HCEC 1CT (cell line): ENCODE measurements at regions not wholly inside any gene's neighbourhood (a gene's known extent, or its start where the extent isn't known, plus 50 kb on each side); places are given as distances from the start of the nearest gene placed in this dataset.

Experiments used
- DNase-seq: peaks from one replicate; pipeline ENCODE4 v3.0.0-alpha.2; 2017

DNA sequence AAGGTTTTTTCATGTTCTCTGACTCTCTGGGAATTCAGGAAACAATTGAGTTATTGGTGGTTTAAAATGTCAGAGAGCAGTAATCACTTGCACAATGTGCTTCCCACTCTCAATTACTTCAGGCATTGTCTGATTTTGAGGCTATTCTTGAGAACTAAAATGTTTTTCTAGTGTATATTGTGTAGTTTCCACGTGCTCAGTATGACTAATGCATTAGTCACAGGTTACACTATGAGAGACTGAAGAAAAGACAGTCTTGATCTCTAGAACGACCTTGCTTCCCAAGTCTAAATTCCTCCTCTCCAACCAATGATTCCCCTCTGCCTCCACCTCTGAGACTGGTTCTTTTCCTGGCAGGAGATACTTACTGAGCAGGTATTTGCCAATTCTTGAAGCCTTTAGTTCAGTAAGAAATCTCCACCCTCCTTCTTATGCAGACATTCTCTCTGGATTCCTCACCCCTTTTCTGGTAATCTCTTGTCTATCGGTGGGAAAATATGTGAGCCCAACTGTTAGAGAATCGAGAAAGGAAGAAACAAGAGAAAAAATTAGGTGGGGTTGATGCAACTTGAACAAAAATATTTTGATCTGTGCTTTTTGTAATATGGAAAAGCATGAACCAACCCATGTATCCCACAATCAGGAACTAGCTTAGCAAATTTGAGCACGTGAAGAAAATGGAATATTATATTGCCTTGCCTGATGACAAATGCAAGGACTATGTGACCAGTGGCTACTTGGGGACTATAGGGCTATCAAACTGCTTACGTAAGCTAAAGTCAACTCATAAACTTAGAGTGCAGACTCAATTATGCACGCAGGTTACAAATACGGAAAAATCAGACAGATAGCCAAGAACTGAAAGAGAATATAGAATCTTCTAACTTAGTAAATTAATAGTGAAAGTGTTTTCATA is 61.1 kb upstream of the SLC22A16 start:
- DNase-seq = peak; percentile 96

DNA sequence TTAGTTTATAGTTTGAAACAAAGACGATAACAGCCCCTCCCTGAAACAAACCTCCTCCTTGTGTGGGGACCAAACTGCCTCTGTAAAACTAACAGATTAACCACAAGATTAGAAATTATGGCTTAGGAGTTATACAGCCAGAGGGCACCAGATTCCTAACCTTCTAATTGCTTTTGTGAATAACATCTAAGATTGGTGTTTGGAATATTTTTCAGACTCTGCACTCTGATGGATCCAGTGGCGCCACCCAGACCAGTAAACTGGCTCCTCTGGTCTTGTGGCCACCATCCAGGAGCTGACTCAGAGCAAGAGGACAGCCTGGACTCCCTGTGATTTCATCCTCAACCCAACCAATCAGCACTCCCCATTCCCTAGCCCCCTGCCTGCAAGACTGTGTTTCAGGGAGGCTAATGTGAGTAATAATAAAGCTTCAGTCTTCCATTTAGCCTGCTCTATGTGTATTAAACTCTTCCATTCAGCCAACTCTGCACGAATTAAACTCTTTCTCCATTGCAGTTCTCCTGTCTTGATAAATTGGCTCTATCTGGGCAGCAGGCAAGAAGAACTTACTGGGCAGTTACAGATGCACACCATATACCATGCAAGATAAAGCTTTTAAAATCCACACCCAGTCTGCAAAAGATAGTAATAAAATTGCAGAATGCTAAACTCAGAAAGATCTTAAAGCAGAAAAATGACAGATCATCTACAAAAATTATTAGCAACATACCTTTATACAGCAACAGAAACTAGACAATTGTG is 58.5 kb upstream of the SLC22A16 start:
- DNase-seq = peak; percentile 66

- no peak for DNase-seq
Measured at GRCh38 chr6:110532431-110532830, 56.0 kb upstream of the SLC22A16 start.

DNA sequence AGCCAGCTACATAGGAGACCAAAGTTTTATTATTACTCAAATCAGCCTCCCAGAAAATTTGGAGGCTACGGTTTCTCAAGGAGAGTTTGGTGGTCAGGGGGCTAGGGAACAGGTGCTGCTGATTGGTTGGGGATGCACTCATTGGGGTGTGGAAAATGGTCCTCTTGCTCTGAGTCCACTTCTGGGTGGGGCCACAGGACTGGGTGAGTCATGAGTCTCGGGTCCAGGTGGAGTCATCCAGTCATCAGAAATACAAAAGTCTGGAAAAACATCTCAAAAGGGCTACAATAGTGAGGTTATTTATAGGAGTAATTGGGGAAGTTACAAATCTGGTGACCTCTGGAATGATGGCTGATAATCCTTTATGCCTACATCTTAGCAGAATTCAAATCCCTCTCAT is 54.3 kb upstream of the SLC22A16 start:
- DNase-seq = peak; percentile 27

GRCh38 chr6:110529907-110530306 is 53.5 kb upstream of the SLC22A16 start:
- peak; percentile 41 for DNase-seq

DNA sequence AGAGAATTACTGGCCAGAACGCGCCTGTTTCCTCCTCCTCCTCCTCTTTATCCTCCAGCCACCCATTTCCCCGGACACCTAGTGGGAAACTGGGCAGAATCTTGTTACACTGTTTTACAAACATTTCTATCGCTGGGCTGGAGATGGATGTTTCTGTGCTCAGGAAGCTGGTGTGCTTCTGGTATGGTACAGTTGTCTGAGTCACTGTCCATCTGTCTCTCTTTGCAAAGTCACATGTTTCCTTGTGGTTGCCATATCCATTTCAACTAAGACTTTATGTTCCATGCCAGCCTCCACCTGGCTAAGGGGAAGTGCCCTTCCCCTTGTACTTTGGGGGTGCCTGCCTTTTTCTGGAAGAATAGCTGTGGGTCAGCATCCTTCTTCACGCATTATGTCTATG is 52.9 kb upstream of the SLC22A16 start:
- DNase-seq = peak; percentile 90

- no peak for DNase-seq
Measured at GRCh38 chr6:110528930-110529325, 52.5 kb upstream of the SLC22A16 start.

GRCh38 chr6:110528101-110528929 is 51.9 kb upstream of the SLC22A16 start:
- peak; percentile 95 for DNase-seq

DNA sequence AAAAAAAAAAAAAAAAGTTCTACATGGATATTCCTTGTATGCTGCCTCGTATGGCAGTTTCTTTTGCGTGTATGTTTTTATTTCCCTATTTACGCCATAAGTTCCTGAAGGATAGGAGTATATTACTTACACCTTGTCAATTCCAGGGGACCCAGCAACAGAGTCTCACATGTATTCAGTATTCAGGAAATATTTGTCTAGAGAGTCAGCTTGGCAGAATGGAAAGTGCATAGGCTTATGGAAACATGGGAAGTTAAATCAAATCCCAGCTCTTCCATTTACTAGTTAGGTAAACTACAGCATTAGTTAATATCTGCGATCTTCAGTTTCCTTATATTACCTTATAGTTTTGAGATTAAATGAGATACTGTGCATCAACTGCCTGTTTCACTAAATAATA is 51.1 kb upstream of the SLC22A16 start:
- no peak for DNase-seq

- DNase-seq = no peak
Measured at GRCh38 chr6:110526726-110527125, 50.3 kb upstream of the SLC22A16 start.
